ENCODE measurements at regions not wholly inside any gene's neighbourhood (a gene's known extent, or its start where the extent isn't known, plus 50 kb on each side); places are given as distances from the start of the nearest gene placed in this dataset.
"Not testable (repeated sequence)": the region's sequence is repeated elsewhere in the genome, so short reads cannot be mapped to it uniquely, and the experiment has no call there.

- no peak for TF ChIP-seq EZH2phosphoT487 (IDR thresholded peaks at IDR 0.05; ENCODE audit: borderline replicate concordance)
- TF ChIP-seq, protein P1, sequence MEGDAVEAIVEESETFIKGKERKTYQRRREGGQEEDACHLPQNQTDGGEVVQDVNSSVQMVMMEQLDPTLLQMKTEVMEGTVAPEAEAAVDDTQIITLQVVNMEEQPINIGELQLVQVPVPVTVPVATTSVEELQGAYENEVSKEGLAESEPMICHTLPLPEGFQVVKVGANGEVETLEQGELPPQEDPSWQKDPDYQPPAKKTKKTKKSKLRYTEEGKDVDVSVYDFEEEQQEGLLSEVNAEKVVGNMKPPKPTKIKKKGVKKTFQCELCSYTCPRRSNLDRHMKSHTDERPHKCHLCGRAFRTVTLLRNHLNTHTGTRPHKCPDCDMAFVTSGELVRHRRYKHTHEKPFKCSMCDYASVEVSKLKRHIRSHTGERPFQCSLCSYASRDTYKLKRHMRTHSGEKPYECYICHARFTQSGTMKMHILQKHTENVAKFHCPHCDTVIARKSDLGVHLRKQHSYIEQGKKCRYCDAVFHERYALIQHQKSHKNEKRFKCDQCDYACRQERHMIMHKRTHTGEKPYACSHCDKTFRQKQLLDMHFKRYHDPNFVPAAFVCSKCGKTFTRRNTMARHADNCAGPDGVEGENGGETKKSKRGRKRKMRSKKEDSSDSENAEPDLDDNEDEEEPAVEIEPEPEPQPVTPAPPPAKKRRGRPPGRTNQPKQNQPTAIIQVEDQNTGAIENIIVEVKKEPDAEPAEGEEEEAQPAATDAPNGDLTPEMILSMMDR (conservative IDR thresholded peaks at IDR 0.05; ENCODE audit: low read length): no peak
- Histone ChIP-seq H3K9me3 (ENCODE audit: insufficient read depth, low read depth, low read length) (no peaks in the 10 kb centered on the region; the same call in 1 of the 2 replicates), H3K79me2 (ENCODE audit: insufficient read depth, low read length) (no peaks in the 10 kb centered on the region), H4K20me1 (ENCODE audit: insufficient read depth, low read length, poor library complexity, severe bottlenecking) (no peaks in the 10 kb centered on the region), H3F3A (ENCODE audit: low read depth) (no peaks in the 10 kb centered on the region), H3K4me1 (ENCODE audit: insufficient read depth, low read length, poor library complexity, severe bottlenecking) (no peaks in the 10 kb centered on the region), H3K9ac (ENCODE audit: low read depth, low read length, poor library complexity, severe bottlenecking) (no peak overlapping the region), H3K27me3 (ENCODE audit: insufficient read depth, low read length, poor library complexity, severe bottlenecking) (no peaks in the 10 kb centered on the region), H2AFZ (ENCODE audit: low read length) (no peak overlapping the region), H3K36me3 (ENCODE audit: insufficient read depth, low read length) (no peaks in the 10 kb centered on the region), H3K4me2 (ENCODE audit: low read depth, low read length, poor library complexity, severe bottlenecking) (no peak overlapping the region), H3K4me3 (ENCODE audit: low read length, poor library complexity, severe bottlenecking) (no peak overlapping the region), H3K9me2 (replicated peaks; ENCODE audit: low read depth, low read length) (no peaks in the 10 kb centered on the region)
Observed at GRCh38 chr9:75358846-75359245, 270.5 kb downstream of the OSTF1 start.

GRCh38 chr9:75359638-75360037 lies 271.3 kb downstream of the OSTF1 start:
- Histone ChIP-seq H3K36me3 (ENCODE audit: insufficient read depth, low read length) (no peaks in the 10 kb centered on the region), H3K9me2 (replicated peaks; ENCODE audit: low read depth, low read length) (no peaks in the 10 kb centered on the region), H3K4me1 (ENCODE audit: insufficient read depth, low read length, poor library complexity, severe bottlenecking) (no peaks in the 10 kb centered on the region), H3K4me3 (ENCODE audit: low read length, poor library complexity, severe bottlenecking) (no peak overlapping the region), H2AFZ (ENCODE audit: low read length) (no peak overlapping the region), H3K4me2 (ENCODE audit: low read depth, low read length, poor library complexity, severe bottlenecking) (no peak overlapping the region), H4K20me1 (ENCODE audit: insufficient read depth, low read length, poor library complexity, severe bottlenecking) (no peaks in the 10 kb centered on the region), H3K9ac (ENCODE audit: low read depth, low read length, poor library complexity, severe bottlenecking) (no peak overlapping the region), H3K9me3 (ENCODE audit: insufficient read depth, low read depth, low read length) (no peaks in the 10 kb centered on the region; the same call in 1 of the 2 replicates), H3K79me2 (ENCODE audit: insufficient read depth, low read length) (no peaks in the 10 kb centered on the region), H3K27me3 (ENCODE audit: insufficient read depth, low read length, poor library complexity, severe bottlenecking) (no peaks in the 10 kb centered on the region), H3F3A (ENCODE audit: low read depth) (no peaks in the 10 kb centered on the region)
- no peak for TF ChIP-seq EZH2phosphoT487 (IDR thresholded peaks at IDR 0.05; ENCODE audit: borderline replicate concordance)
- TF ChIP-seq, protein P1 (conservative IDR thresholded peaks at IDR 0.05; ENCODE audit: low read length): no peak

GRCh38 chr9:75360252-75360651 lies 271.9 kb downstream of the OSTF1 start:
- TF ChIP-seq EZH2phosphoT487 (IDR thresholded peaks at IDR 0.05; ENCODE audit: borderline replicate concordance): no peak
- TF ChIP-seq, protein P1 (conservative IDR thresholded peaks at IDR 0.05; ENCODE audit: low read length): no peak
- Histone ChIP-seq H3K4me2 (ENCODE audit: low read depth, low read length, poor library complexity, severe bottlenecking) (no peak overlapping the region), H3K36me3 (ENCODE audit: insufficient read depth, low read length) (no peaks in the 10 kb centered on the region), H3K4me1 (ENCODE audit: insufficient read depth, low read length, poor library complexity, severe bottlenecking) (no peaks in the 10 kb centered on the region), H3K79me2 (ENCODE audit: insufficient read depth, low read length) (no peaks in the 10 kb centered on the region), H2AFZ (ENCODE audit: low read length) (no peak overlapping the region), H3K9me2 (replicated peaks; ENCODE audit: low read depth, low read length) (no peaks in the 10 kb centered on the region), H3K27me3 (ENCODE audit: insufficient read depth, low read length, poor library complexity, severe bottlenecking) (no peaks in the 10 kb centered on the region), H3K9me3 (ENCODE audit: insufficient read depth, low read depth, low read length) (no peaks in the 10 kb centered on the region; the same call in 1 of the 2 replicates), H3F3A (ENCODE audit: low read depth) (no peaks in the 10 kb centered on the region), H4K20me1 (ENCODE audit: insufficient read depth, low read length, poor library complexity, severe bottlenecking) (no peaks in the 10 kb centered on the region), H3K9ac (ENCODE audit: low read depth, low read length, poor library complexity, severe bottlenecking) (no peak overlapping the region), H3K4me3 (ENCODE audit: low read length, poor library complexity, severe bottlenecking) (no peak overlapping the region)

DNA sequence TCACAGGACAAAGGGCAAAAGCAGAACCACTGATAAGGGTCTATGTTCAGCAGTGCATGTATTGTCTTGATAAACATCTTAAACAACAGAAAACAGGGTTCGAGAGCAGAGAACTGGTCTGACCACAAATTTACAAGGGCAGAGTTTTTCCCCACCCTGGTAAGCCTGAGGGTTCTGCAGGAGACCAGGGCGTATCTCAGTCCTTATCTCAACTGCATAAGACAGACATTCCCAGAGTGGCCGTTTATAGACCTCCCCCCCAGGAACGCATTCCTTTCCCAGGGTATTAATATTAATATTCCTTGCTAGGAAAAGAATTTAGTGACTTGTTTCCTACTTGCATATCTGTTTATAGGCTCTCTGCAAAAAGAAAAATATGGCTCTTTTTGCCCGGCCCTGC lies 274.1 kb downstream of the OSTF1 start:
- H3K36me3 ChIP-seq (ENCODE audit: insufficient read depth, low read length); H3K9me3 ChIP-seq (ENCODE audit: insufficient read depth, low read depth, low read length); H4K20me1 ChIP-seq (ENCODE audit: insufficient read depth, low read length, poor library complexity, severe bottlenecking); H3K4me3 ChIP-seq (ENCODE audit: low read length, poor library complexity, severe bottlenecking); H3K9ac ChIP-seq (ENCODE audit: low read depth, low read length, poor library complexity, severe bottlenecking); H3K4me2 ChIP-seq (ENCODE audit: low read depth, low read length, poor library complexity, severe bottlenecking); H3K27me3 ChIP-seq (ENCODE audit: insufficient read depth, low read length, poor library complexity, severe bottlenecking); H3K79me2 ChIP-seq (ENCODE audit: insufficient read depth, low read length); H3F3A ChIP-seq (ENCODE audit: low read depth); H3K9me2 ChIP-seq (replicated peaks; ENCODE audit: low read depth, low read length); H3K4me1 ChIP-seq (ENCODE audit: insufficient read depth, low read length, poor library complexity, severe bottlenecking); H2AFZ ChIP-seq (ENCODE audit: low read length): not testable (repeated sequence)

Measured in Loucy (cell line).